Neural cell (in vitro differentiated cells): ENCODE measurements at regions not wholly inside any gene's neighbourhood (a gene's known extent, or its start where the extent isn't known, plus 50 kb on each side); places are given as distances from the start of the nearest gene placed in this dataset.

Experiments used
- H2AFZ ChIP-seq: fragments of 200-600, 300-800 bp; sonication (generic), shearing (Covaris generic); 2 replicates; pipeline ENCODE4 v1.6.0; 2014; ENCODE audit warnings: low read depth, mild to moderate bottlenecking, antibody characterized with exemption, low read length, moderate library complexity
- H3F3A ChIP-seq: fragments of 200-600 bp; shearing (Covaris generic); 2 replicates; pipeline ENCODE4 v1.6.1; 2016; ENCODE audit warnings: mild to moderate bottlenecking, moderate library complexity, mixed read lengths, antibody characterized with exemption, low read length; ENCODE audit not compliant: insufficient read depth, poor library complexity, severe bottlenecking
- H3K27ac ChIP-seq: fragments of 200-600, 300-800 bp; sonication (generic), shearing (Covaris generic); 2 replicates; pipeline ENCODE4 v1.5.1; 2014; ENCODE audit warnings: mild to moderate bottlenecking, low read length, moderate library complexity
- H3K27me3 ChIP-seq: fragments of 300-800, 200-600 bp; sonication (generic), shearing (Covaris generic); 2 replicates; pipeline ENCODE4 v1.6.0; 2014; ENCODE audit warnings: mild to moderate bottlenecking, low read depth, low read length, moderate library complexity; ENCODE audit not compliant: insufficient read depth
- H3K36me3 ChIP-seq: fragments of 300-800, 200-600 bp; sonication (generic), shearing (Covaris generic); 2 replicates; pipeline ENCODE4 v1.5.1; 2014; ENCODE audit warnings: mild to moderate bottlenecking, antibody characterized with exemption, low read length, moderate library complexity; ENCODE audit not compliant: insufficient read depth
- H3K4me2 ChIP-seq: fragments of 300-800, 200-600 bp; sonication (generic), shearing (Covaris generic); 2 replicates; pipeline ENCODE4 v1.6.0; 2014; ENCODE audit warnings: mild to moderate bottlenecking, low read length
- H3K4me3 ChIP-seq: fragments of 300-800, 200-600 bp; sonication (generic), shearing (Covaris generic); 2 replicates; pipeline ENCODE4 v1.5.1; 2014; ENCODE audit warnings: mild to moderate bottlenecking, low read length, moderate library complexity
- H3K79me2 ChIP-seq: fragments of 200-600 bp; shearing (Covaris generic); replicated peaks from 2 replicates; pipeline ENCODE4 v1.6.0; 2014; ENCODE audit warnings: mild to moderate bottlenecking, low read length, moderate library complexity; ENCODE audit not compliant: insufficient read depth
- H3K9ac ChIP-seq: fragments of 300-800, 200-600 bp; sonication (generic), shearing (Covaris generic); 2 replicates; pipeline ENCODE4 v1.6.1; 2016; ENCODE audit warnings: mild to moderate bottlenecking, low read length, mixed read lengths
- H3K9me2 ChIP-seq: fragments of 200-600 bp; shearing (Covaris generic); 2 replicates; pipeline ENCODE4 v1.6.1; 2016; ENCODE audit warnings: mild to moderate bottlenecking, low read length, mixed read lengths; ENCODE audit not compliant: insufficient read depth
- H3K9me3 ChIP-seq: fragments of 200-600, 300-800 bp; sonication (generic), shearing (Covaris generic); 2 replicates; pipeline ENCODE4 v1.6.1; 2016; ENCODE audit warnings: mild to moderate bottlenecking, mixed run types, low read length, moderate library complexity, mixed read lengths
- H4K20me1 ChIP-seq: fragments of 200-600 bp; shearing (Covaris generic); 2 replicates; pipeline ENCODE4 v1.6.1; 2016; ENCODE audit warnings: mild to moderate bottlenecking, mixed run types; ENCODE audit not compliant: insufficient read depth
- EP300 ChIP-seq: fragments of 450-650 bp; conservative IDR thresholded peaks from 2 replicates; pipeline ENCODE4 v1.6.1; 2014; ENCODE audit warnings: antibody characterized with exemption, mild to moderate bottlenecking, moderate library complexity; ENCODE audit not compliant: poor library complexity, severe bottlenecking
- EZH2 ChIP-seq: fragments of 200-600, 300-800 bp; shearing (Covaris generic), sonication (generic); IDR thresholded peaks from 2 replicates; pipeline ENCODE4 v1.6.1; 2014; ENCODE audit warnings: antibody characterized with exemption, low read length, borderline replicate concordance, mild to moderate bottlenecking; ENCODE audit not compliant: insufficient read depth, poor library complexity, severe bottlenecking
- MXI1 ChIP-seq: fragments of 450-650 bp; conservative IDR thresholded peaks from 2 replicates; pipeline ENCODE4 v1.6.1; 2014; ENCODE audit warnings: antibody characterized with exemption, mild to moderate bottlenecking; ENCODE audit not compliant: poor library complexity, severe bottlenecking
- POLR2AphosphoS5 ChIP-seq: IDR thresholded peaks from 2 replicates; pipeline ENCODE4 v1.6.1; 2012
- RAD21 ChIP-seq: fragments of 450-650 bp; conservative IDR thresholded peaks from 2 replicates; pipeline ENCODE4 v1.6.1; 2014; ENCODE audit warnings: antibody characterized with exemption, mild to moderate bottlenecking, moderate library complexity
- SMC3 ChIP-seq: fragments of 450-650 bp; conservative IDR thresholded peaks from 2 replicates; pipeline ENCODE4 v1.6.1; 2014; ENCODE audit warnings: antibody characterized with exemption, mild to moderate bottlenecking, moderate library complexity; ENCODE audit not compliant: poor library complexity
- TAF1 ChIP-seq: IDR thresholded peaks from 2 replicates; pipeline ENCODE4 v1.6.1; 2012; ENCODE audit warnings: low read depth
- TF ChIP-seq, protein P1 (sequence below): fragments of 450-650 bp; IDR thresholded peaks from 2 replicates; pipeline ENCODE4 v1.5.1; 2014; ENCODE audit warnings: antibody characterized with exemption, mild to moderate bottlenecking, moderate library complexity; ENCODE audit not compliant: poor library complexity, severe bottlenecking
- TF ChIP-seq, protein P2 (sequence below): IDR thresholded peaks from 2 replicates; pipeline ENCODE4 v1.6.1; 2012; ENCODE audit warnings: borderline replicate concordance

DNA sequence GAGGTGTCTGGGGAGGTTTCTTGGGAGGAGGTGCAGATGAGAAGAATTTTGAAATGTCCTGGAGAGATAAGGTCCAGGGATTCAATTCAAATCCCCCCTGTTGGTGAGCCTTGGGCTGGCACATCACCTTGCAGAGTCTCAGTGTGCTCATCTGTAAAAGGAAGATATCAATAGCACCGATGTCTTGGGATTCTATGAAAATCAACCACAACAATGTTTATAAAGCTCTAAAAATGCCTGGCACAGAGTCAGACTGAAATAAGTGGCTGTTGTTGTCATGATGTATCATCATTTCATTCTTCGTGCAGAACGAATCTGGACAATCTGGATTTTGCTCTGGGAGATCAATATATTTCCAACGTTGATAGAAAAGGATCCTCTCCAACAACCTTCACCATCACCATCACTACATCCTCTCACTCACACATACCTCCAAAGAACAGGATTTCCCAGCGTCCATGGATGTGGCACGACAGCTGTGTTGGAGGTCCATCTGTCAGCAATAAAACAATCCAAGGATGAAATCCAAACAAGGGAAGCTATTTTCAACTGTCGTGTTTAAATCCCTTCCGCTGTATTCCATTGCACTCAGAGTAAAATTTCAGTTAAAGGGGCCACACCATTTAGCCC is 393.7 kb upstream of the DYNLRB2 start:
- H2AFZ ChIP-seq = no peak overlapping the region
- no peaks in the 10 kb centered on the region for H3K9me3 ChIP-seq
- no peaks in the 10 kb centered on the region for H3F3A ChIP-seq
- H4K20me1 ChIP-seq = no peaks in the 10 kb centered on the region
- no peak overlapping the region for H3K9ac ChIP-seq
- no peak overlapping the region for H3K4me2 ChIP-seq
- H3K27me3 ChIP-seq = no peaks in the 10 kb centered on the region
- no peak overlapping the region for H3K27ac ChIP-seq
- no peaks in the 10 kb centered on the region for H3K36me3 ChIP-seq
- no peak overlapping the region for H3K4me3 ChIP-seq
- no peaks in the 10 kb centered on the region for H3K79me2 ChIP-seq
- no peaks in the 10 kb centered on the region for H3K9me2 ChIP-seq
- no peak for TF ChIP-seq TAF1

DNA sequence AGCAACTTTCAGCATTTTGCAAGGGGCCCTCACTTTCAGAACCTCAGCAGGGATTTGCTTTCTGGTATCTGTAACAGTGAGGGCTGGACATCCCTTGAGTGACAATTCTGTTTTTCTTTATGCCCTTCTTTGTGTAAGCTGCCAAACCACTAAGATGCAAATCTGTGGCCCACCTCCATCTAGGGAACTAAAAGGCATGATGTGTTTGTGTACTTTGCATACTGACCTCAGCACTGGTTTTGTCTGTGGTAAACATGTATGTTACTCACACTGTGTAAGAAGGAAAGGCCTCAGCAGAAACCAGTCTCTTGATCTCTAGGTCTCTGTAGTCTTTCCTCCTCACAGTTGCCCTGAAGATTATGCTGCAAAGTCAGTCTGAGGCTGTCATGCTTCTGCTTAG is 396.6 kb upstream of the DYNLRB2 start:
- no peaks in the 10 kb centered on the region for H3K9me2 ChIP-seq
- H3K4me3 ChIP-seq = no peak overlapping the region
- H3K36me3 ChIP-seq = no peaks in the 10 kb centered on the region
- H3F3A ChIP-seq = no peaks in the 10 kb centered on the region
- H4K20me1 ChIP-seq = no peaks in the 10 kb centered on the region
- no peaks in the 10 kb centered on the region for H3K9me3 ChIP-seq
- H2AFZ ChIP-seq = no peak overlapping the region
- TF ChIP-seq TAF1 (no peak), EP300 (no peak), POLR2AphosphoS5 (no peak), MXI1 (no peak), SMC3 (no peak), RAD21 (no peak), EZH2 (no peak)
- TF ChIP-seq, protein P1, sequence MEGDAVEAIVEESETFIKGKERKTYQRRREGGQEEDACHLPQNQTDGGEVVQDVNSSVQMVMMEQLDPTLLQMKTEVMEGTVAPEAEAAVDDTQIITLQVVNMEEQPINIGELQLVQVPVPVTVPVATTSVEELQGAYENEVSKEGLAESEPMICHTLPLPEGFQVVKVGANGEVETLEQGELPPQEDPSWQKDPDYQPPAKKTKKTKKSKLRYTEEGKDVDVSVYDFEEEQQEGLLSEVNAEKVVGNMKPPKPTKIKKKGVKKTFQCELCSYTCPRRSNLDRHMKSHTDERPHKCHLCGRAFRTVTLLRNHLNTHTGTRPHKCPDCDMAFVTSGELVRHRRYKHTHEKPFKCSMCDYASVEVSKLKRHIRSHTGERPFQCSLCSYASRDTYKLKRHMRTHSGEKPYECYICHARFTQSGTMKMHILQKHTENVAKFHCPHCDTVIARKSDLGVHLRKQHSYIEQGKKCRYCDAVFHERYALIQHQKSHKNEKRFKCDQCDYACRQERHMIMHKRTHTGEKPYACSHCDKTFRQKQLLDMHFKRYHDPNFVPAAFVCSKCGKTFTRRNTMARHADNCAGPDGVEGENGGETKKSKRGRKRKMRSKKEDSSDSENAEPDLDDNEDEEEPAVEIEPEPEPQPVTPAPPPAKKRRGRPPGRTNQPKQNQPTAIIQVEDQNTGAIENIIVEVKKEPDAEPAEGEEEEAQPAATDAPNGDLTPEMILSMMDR = no peak
- TF ChIP-seq, protein P2, sequence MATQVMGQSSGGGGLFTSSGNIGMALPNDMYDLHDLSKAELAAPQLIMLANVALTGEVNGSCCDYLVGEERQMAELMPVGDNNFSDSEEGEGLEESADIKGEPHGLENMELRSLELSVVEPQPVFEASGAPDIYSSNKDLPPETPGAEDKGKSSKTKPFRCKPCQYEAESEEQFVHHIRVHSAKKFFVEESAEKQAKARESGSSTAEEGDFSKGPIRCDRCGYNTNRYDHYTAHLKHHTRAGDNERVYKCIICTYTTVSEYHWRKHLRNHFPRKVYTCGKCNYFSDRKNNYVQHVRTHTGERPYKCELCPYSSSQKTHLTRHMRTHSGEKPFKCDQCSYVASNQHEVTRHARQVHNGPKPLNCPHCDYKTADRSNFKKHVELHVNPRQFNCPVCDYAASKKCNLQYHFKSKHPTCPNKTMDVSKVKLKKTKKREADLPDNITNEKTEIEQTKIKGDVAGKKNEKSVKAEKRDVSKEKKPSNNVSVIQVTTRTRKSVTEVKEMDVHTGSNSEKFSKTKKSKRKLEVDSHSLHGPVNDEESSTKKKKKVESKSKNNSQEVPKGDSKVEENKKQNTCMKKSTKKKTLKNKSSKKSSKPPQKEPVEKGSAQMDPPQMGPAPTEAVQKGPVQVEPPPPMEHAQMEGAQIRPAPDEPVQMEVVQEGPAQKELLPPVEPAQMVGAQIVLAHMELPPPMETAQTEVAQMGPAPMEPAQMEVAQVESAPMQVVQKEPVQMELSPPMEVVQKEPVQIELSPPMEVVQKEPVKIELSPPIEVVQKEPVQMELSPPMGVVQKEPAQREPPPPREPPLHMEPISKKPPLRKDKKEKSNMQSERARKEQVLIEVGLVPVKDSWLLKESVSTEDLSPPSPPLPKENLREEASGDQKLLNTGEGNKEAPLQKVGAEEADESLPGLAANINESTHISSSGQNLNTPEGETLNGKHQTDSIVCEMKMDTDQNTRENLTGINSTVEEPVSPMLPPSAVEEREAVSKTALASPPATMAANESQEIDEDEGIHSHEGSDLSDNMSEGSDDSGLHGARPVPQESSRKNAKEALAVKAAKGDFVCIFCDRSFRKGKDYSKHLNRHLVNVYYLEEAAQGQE = no peak
- H3K4me2 ChIP-seq = no peak overlapping the region
- no peak overlapping the region for H3K27ac ChIP-seq
- H3K27me3 ChIP-seq = no peaks in the 10 kb centered on the region
- no peak overlapping the region for H3K9ac ChIP-seq
- no peaks in the 10 kb centered on the region for H3K79me2 ChIP-seq

DNA sequence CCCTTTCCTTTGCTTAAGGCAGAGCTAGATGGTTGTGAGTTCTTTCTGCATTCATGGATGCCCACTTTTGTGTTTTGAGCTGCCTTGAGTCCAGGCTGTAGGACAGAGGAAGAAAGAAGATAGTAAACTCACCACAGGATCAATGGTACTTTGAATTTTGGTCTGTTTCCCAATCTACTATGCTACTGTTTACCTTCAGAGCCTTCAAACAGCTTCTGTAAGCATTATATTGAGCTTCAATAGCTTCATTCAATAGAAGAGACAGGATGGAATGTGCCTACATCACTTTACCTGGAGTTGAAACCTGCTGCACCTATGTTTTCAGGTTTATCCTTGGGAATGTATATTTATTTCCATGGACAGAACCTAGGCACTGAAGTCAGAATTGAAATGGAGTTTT is 397.9 kb upstream of the DYNLRB2 start:
- Histone ChIP-seq H3K4me2 (no peak overlapping the region), H3F3A (no peaks in the 10 kb centered on the region), H3K9me2 (no peaks in the 10 kb centered on the region), H3K27me3 (no peaks in the 10 kb centered on the region), H4K20me1 (no peaks in the 10 kb centered on the region), H2AFZ (no peak overlapping the region), H3K27ac (no peak overlapping the region), H3K4me3 (no peak overlapping the region), H3K9me3 (no peaks in the 10 kb centered on the region), H3K79me2 (no peaks in the 10 kb centered on the region), H3K9ac (no peak overlapping the region), H3K36me3 (no peaks in the 10 kb centered on the region)
- no peak for TF ChIP-seq POLR2AphosphoS5
- TF ChIP-seq, protein P1 = no peak
- no peak for TF ChIP-seq TAF1
- TF ChIP-seq, protein P2 = no peak
- no peak for TF ChIP-seq MXI1
- no peak for TF ChIP-seq EP300
- no peak for TF ChIP-seq EZH2
- TF ChIP-seq RAD21 = no peak
- TF ChIP-seq SMC3 = no peak
